ENCODE measurements at regions not wholly inside any gene's neighbourhood (a gene's known extent, or its start where the extent isn't known, plus 50 kb on each side); places are given as distances from the start of the nearest gene placed in this dataset.

- Histone ChIP-seq H3K27ac (ENCODE audit: low read depth in 1 of 2, low read length in 2 of 2) (no peak overlapping the region), H3K4me1 (ENCODE audit: control insufficient read depth in 1 of 2, insufficient read depth in 2 of 2, low read length in 2 of 2) (no peaks in the 10 kb centered on the region), H3K4me3 (replicated peaks in 1 of 3; ENCODE audit: low read depth in 2 of 3, low read length in 3 of 3) (no peak overlapping the region), H3K9me3 (replicated peaks in 1 of 2; ENCODE audit: control insufficient read depth in 1 of 2, insufficient read depth in 1 of 2, low read length in 2 of 2) (no peaks in the 10 kb centered on the region), H3K27me3 (ENCODE audit: control insufficient read depth in 2 of 2, insufficient read depth in 2 of 2, low read length in 2 of 2) (peaks cover 0 to 3% of the 10 kb centered on the region in 2 donors), H3K9ac (ENCODE audit: insufficient read depth, low read length, poor library complexity, severe bottlenecking) (no peak overlapping the region), H4K20me1 (ENCODE audit: insufficient read depth, low read length) (no peaks in the 10 kb centered on the region), H2AFZ (ENCODE audit: insufficient read depth, low read depth, low read length, poor library complexity, severe bottlenecking) (no peak overlapping the region), H3K4me2 (replicated peaks; ENCODE audit: extremely low read depth, low read length, poor library complexity, severe bottlenecking) (no peak overlapping the region), H3K79me2 (ENCODE audit: insufficient read depth, low read length) (no peaks in the 10 kb centered on the region), H3K36me3 (replicated peaks in 1 of 2; ENCODE audit: control insufficient read depth in 1 of 2, insufficient read depth in 2 of 2, low read length in 2 of 2) (no peaks in the 10 kb centered on the region)
- intact Hi-C loops (cut with micrococcal nuclease), result no loop called here
- TF ChIP-seq CTCF (IDR thresholded peaks at IDR 0.05), result no peak
- WGBS (ENCODE audit: insufficient coverage), result no CpG with 5 or more reads among the region's 2 CpGs
- H3K4me1 Mint-ChIP-seq, result no peaks in the 10 kb centered on the region
- H3K36me3 Mint-ChIP-seq, result no peaks in the 10 kb centered on the region
- no peak overlapping the region for H3K4me3 Mint-ChIP-seq
- H3K27ac Mint-ChIP-seq, result no peak overlapping the region
- no peak for DNase-seq
- H3K27me3 Mint-ChIP-seq (ENCODE audit: low read depth in 3 of 3), result no peaks in the 10 kb centered on the region
- peaks cover 0 to 9% (median 5%) of the 10 kb centered on the region in 7 donors for H3K9me3 Mint-ChIP-seq
These were observed 241.5 kb upstream of the PKDCC start for GRCh38 chr2:41806286-41806685.

GRCh38 chr2:41821167-41821566 lies 226.7 kb upstream of the PKDCC start:
- Histone ChIP-seq H3K27ac (ENCODE audit: low read depth in 1 of 2, low read length in 2 of 2) (no peak overlapping the region), H2AFZ (ENCODE audit: insufficient read depth, low read depth, low read length, poor library complexity, severe bottlenecking) (no peak overlapping the region), H3K36me3 (replicated peaks in 1 of 2; ENCODE audit: control insufficient read depth in 1 of 2, insufficient read depth in 2 of 2, low read length in 2 of 2) (no peaks in the 10 kb centered on the region), H3K27me3 (ENCODE audit: control insufficient read depth in 2 of 2, insufficient read depth in 2 of 2, low read length in 2 of 2) (no peaks in the 10 kb centered on the region), H3K4me2 (replicated peaks; ENCODE audit: extremely low read depth, low read length, poor library complexity, severe bottlenecking) (no peak overlapping the region), H3K4me1 (ENCODE audit: control insufficient read depth in 1 of 2, insufficient read depth in 2 of 2, low read length in 2 of 2) (no peaks in the 10 kb centered on the region), H3K4me3 (replicated peaks in 1 of 3; ENCODE audit: low read depth in 2 of 3, low read length in 3 of 3) (no peak overlapping the region), H3K79me2 (ENCODE audit: insufficient read depth, low read length) (no peaks in the 10 kb centered on the region), H3K9me3 (replicated peaks in 1 of 2; ENCODE audit: control insufficient read depth in 1 of 2, insufficient read depth in 1 of 2, low read length in 2 of 2) (peaks cover 14 to 15% of the 10 kb centered on the region in 2 donors), H3K9ac (ENCODE audit: insufficient read depth, low read length, poor library complexity, severe bottlenecking) (no peak overlapping the region), H4K20me1 (ENCODE audit: insufficient read depth, low read length) (no peaks in the 10 kb centered on the region)
- peaks cover 0 to 4% (median 0%) of the 10 kb centered on the region in 3 donors for H3K27me3 Mint-ChIP-seq (ENCODE audit: low read depth in 3 of 3)
- no peak for TF ChIP-seq CTCF (IDR thresholded peaks at IDR 0.05)
- peaks cover 6 to 28% (median 15%) of the 10 kb centered on the region in 7 donors for H3K9me3 Mint-ChIP-seq
- 33% methylated on average over 2 of the region's 2 CpGs for WGBS (ENCODE audit: insufficient coverage)
- intact Hi-C loops (cut with micrococcal nuclease), result no loop called here
- DNase-seq, result no peak
- H3K27ac Mint-ChIP-seq, result peak overlapping the region in 1 of 7 donors; percentile 17
- no peak overlapping the region for H3K4me3 Mint-ChIP-seq
- no peaks in the 10 kb centered on the region for H3K4me1 Mint-ChIP-seq
- no peaks in the 10 kb centered on the region for H3K36me3 Mint-ChIP-seq
